Osteocyte (in vitro differentiated cells): ENCODE measurements at regions not wholly inside any gene's neighbourhood (a gene's known extent, or its start where the extent isn't known, plus 50 kb on each side); places are given as distances from the start of the nearest gene placed in this dataset.

Experiments used
- DNase-seq: peaks from one replicate; pipeline ENCODE4 v3.0.0; 2021; ENCODE audit warnings: mixed read lengths; ENCODE audit not compliant: unreplicated experiment; ENCODE audit errors: extremely low spot score
- H3K27ac Mint-ChIP-seq: one replicate; pipeline ENCODE4 v1.8.0; 2021; ENCODE audit warnings: mild to moderate bottlenecking, mixed read lengths; ENCODE audit not compliant: unreplicated experiment
- H3K27me3 Mint-ChIP-seq: one replicate; pipeline ENCODE4 v1.8.0; 2021; ENCODE audit warnings: mixed read lengths; ENCODE audit not compliant: unreplicated experiment
- H3K36me3 Mint-ChIP-seq: one replicate; pipeline ENCODE4 v1.8.0; 2021; ENCODE audit warnings: mixed read lengths; ENCODE audit not compliant: unreplicated experiment
- H3K4me1 Mint-ChIP-seq: one replicate; pipeline ENCODE4 v1.8.0; 2021; ENCODE audit warnings: mixed read lengths; ENCODE audit not compliant: unreplicated experiment
- H3K4me3 Mint-ChIP-seq: one replicate; pipeline ENCODE4 v1.8.0; 2021; ENCODE audit warnings: mild to moderate bottlenecking, moderate library complexity, mixed read lengths; ENCODE audit not compliant: unreplicated experiment
- H3K9me3 Mint-ChIP-seq: one replicate; pipeline ENCODE4 v1.8.0; 2021; ENCODE audit warnings: mixed read lengths; ENCODE audit not compliant: unreplicated experiment
- TF ChIP-seq, protein P1 (sequence below): fragments of 200-600 bp; sonication (generic); IDR thresholded peaks from 2 replicates; pipeline ENCODE4 v1.5.0; 2021; ENCODE audit warnings: antibody characterized with exemption, mild to moderate bottlenecking, moderate library complexity

DNA sequence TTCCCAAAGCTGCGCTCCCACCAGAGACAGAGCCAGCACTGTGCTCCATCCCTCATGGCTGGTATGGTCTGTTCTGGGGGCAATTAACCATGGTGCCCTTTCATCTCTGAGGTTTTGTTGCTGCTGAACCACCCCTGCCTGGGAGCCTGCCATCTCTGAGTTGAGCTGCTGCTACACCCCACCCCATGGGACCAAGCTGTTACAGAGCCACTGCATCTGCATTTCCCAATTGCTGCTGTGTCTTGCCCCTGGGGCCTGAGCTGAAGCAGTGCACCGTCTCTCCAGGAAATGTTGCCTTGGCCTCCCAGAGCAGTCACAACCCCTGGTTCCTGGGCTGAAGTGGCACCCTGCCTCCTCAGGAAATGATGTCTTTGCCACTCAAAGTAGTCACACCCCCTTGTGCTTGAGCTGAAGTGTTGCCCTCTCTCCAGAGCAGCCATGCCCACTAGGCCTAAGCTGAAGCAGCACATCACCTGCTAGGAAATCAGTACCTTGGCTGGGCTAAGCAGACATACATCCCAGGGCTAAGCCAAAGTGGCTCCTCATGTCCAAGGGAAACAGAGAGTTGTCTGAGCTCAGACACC lies 140.3 kb downstream of the RERGL start:
- Mint-ChIP-seq H3K27me3 (peaks cover 13% of the 10 kb centered on the region), H3K9me3 (no peaks in the 10 kb centered on the region), H3K4me1 (no peaks in the 10 kb centered on the region), H3K27ac (no peak overlapping the region), H3K4me3 (no peak overlapping the region), H3K36me3 (no peaks in the 10 kb centered on the region)
- no peak for DNase-seq
- TF ChIP-seq, protein P1, sequence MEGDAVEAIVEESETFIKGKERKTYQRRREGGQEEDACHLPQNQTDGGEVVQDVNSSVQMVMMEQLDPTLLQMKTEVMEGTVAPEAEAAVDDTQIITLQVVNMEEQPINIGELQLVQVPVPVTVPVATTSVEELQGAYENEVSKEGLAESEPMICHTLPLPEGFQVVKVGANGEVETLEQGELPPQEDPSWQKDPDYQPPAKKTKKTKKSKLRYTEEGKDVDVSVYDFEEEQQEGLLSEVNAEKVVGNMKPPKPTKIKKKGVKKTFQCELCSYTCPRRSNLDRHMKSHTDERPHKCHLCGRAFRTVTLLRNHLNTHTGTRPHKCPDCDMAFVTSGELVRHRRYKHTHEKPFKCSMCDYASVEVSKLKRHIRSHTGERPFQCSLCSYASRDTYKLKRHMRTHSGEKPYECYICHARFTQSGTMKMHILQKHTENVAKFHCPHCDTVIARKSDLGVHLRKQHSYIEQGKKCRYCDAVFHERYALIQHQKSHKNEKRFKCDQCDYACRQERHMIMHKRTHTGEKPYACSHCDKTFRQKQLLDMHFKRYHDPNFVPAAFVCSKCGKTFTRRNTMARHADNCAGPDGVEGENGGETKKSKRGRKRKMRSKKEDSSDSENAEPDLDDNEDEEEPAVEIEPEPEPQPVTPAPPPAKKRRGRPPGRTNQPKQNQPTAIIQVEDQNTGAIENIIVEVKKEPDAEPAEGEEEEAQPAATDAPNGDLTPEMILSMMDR = no peak

DNA sequence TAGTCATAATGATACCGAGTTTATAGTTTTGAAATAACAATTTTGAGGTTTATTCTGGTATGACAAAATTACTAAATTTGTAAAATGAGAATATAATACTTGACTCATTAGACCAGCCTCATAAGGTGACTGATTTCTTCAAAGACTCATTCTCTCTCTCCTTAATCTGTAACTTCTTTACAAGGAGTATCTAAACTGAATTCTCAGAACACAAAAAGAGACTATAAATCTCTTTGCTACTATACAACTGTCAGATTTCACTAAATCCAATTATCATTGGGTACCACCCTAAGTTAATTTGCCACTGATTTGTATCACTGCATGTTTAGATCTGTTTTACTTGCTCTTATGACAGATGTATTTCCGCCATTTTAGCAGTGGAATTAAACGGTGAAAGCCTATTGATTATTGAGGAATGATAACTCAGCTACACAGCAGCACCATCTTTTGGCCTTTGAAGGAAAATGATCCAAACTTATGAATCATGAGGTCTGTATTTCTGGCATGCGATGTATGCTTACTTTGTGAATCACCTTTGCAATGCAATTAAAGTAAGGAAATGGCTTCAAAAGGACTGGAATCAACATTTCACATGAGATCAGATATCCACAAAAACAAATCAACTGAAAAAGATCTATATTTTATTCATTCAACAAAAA lies 161.2 kb downstream of the RERGL start:
- Mint-ChIP-seq H3K36me3 (no peaks in the 10 kb centered on the region), H3K27me3 (no peaks in the 10 kb centered on the region), H3K9me3 (no peaks in the 10 kb centered on the region), H3K4me3 (no peak overlapping the region), H3K4me1 (peaks cover 8% of the 10 kb centered on the region), H3K27ac (no peak overlapping the region)
- no peak for DNase-seq
- TF ChIP-seq, protein P1 = peak; percentile 30

DNA sequence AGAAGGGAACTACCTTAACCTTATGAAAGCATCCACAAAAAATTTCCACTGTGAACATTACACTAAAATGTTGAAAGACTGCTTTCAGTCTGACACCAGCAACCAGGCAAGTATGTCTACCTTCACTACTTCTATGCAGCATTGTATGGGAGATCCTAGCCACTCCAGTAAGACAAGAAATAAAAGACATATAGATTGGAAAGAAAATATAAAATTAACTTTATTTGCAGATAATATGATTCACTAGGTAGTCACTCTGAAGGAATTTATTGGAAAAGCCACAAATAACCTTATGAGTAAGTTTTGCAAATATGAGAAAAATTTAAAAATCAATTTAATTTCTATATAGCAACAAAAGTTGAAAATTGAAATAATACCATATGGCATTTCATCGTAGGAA lies 172.0 kb downstream of the RERGL start:
- Mint-ChIP-seq H3K36me3 (no peaks in the 10 kb centered on the region), H3K27ac (no peak overlapping the region), H3K27me3 (no peaks in the 10 kb centered on the region), H3K4me1 (no peaks in the 10 kb centered on the region), H3K4me3 (no peak overlapping the region), H3K9me3 (peaks cover 12% of the 10 kb centered on the region)
- TF ChIP-seq, protein P1 = no peak
- no peak for DNase-seq

DNA sequence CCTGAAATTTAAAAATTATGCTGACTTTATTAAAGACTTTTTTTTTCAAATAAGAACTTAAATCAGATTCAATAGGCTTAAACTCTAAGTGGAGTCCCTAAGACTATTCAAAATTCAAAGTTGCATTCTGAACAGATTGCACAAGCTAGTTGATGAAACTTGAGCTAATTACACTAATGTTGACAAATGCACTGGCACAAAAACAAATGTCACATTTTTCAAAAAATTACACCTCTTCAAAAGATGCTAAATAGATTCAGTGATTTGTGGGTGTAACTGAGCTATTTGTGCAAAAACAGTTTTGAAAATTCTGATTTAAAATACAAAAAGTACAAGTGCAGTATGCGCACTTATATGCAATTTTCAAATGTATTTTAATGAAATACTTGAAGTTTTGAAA lies 205.4 kb downstream of the RERGL start:
- no peak for DNase-seq
- Mint-ChIP-seq H3K9me3 (peaks cover 5% of the 10 kb centered on the region), H3K4me3 (no peak overlapping the region), H3K36me3 (no peaks in the 10 kb centered on the region), H3K27me3 (peaks cover 10% of the 10 kb centered on the region), H3K4me1 (no peaks in the 10 kb centered on the region), H3K27ac (no peak overlapping the region)
- TF ChIP-seq, protein P1 = no peak

DNA sequence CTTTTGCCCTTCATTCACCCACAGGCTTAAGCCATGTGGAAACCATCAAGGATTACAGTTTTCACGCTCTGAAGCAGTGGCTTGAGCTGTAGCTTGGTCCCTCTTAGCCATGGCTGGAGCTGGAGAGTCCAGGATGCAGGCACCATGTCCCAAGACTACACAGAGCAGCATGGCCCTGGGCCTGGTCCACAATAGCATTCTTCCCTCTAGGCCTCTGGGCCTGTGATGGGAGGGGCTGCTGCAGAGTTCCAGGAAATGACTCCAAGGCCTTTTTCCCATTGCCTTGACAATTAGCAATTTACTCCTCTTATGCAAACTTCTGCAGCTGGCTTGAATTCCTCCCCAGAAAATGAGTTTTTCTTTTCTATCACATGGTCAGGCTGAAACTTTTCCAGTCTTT lies 211.3 kb downstream of the RERGL start:
- H3K27ac Mint-ChIP-seq = no peak overlapping the region
- no peak overlapping the region for H3K4me3 Mint-ChIP-seq
- H3K36me3 Mint-ChIP-seq = no peaks in the 10 kb centered on the region
- no peaks in the 10 kb centered on the region for H3K27me3 Mint-ChIP-seq
- no peak for DNase-seq
- H3K4me1 Mint-ChIP-seq = no peaks in the 10 kb centered on the region
- peaks cover 13% of the 10 kb centered on the region for H3K9me3 Mint-ChIP-seq
- TF ChIP-seq, protein P1 = no peak
